H1 (cell line): ENCODE measurements at regions not wholly inside any gene's neighbourhood (a gene's known extent, or its start where the extent isn't known, plus 50 kb on each side); places are given as distances from the start of the nearest gene placed in this dataset.
"Not testable (repeated sequence)": the region's sequence is repeated elsewhere in the genome, so short reads cannot be mapped to it uniquely, and the experiment has no call there.

Experiments
- CTCF ChIA-PET: fragments of 300-600 bp; sonication (Branson Sonifier 250); formaldehyde crosslinking; loops from one replicate; lab custom pipeline; 2021; ENCODE audit not compliant: partially characterized antibody; lab: Charles Lee
- POLR2A ChIA-PET: fragments of 300-600 bp; sonication (Branson Sonifier 250); formaldehyde crosslinking; loops from one replicate; lab custom pipeline; 2021; ENCODE audit warnings: inconsistent platforms; ENCODE audit not compliant: partially characterized antibody; lab: Charles Lee
- DNase-seq, 2 experiments: peaks; one replicate each; pipeline versions ENCODE4 v3.0.0 to v3.0.0-alpha.2; 2010 to 2022; ENCODE audit warnings: low spot score in 2 of 2, low read depth in 1 of 2, mixed read lengths in 1 of 2
- FAIRE-seq: peaks from 2 replicates; lab custom pipeline; 2011; peaks lifted over from hg19 to GRCh38; lab: Jason Lieb, UNC
- H2AFZ ChIP-seq: 2 replicates; pipeline ENCODE4 v1.8.1; 2012; ENCODE audit warnings: low read length, inconsistent platforms
- H2AK5ac ChIP-seq: 2 replicates; pipeline ENCODE4 v1.6.1; 2013; ENCODE audit warnings: low read depth, low read length
- H2BK120ac ChIP-seq: replicated peaks from 2 replicates; pipeline ENCODE3; 2013; ENCODE audit warnings: low read depth, low read length, inconsistent platforms
- H2BK12ac ChIP-seq: 2 replicates; pipeline ENCODE4 v1.6.1; 2013; ENCODE audit warnings: low read depth, low read length
- H2BK15ac ChIP-seq: 2 replicates; pipeline ENCODE4 v1.6.1; 2013; ENCODE audit warnings: low read length
- H2BK20ac ChIP-seq: 2 replicates; pipeline ENCODE4 v1.6.1; 2013; ENCODE audit warnings: low read length
- H2BK5ac ChIP-seq: 2 replicates; pipeline ENCODE4 v1.6.1; 2013; ENCODE audit warnings: low read depth, low read length
- H3K14ac ChIP-seq: 2 replicates; pipeline ENCODE4 v1.6.1; 2013; ENCODE audit warnings: inconsistent platforms; ENCODE audit not compliant: insufficient read length
- H3K18ac ChIP-seq: 2 replicates; pipeline ENCODE4 v1.6.1; 2013; ENCODE audit warnings: low read length; ENCODE audit errors: extremely low read depth
- H3K23ac ChIP-seq: 2 replicates; pipeline ENCODE4 v1.6.1; 2013; ENCODE audit warnings: inconsistent platforms; ENCODE audit not compliant: insufficient read length
- H3K23me2 ChIP-seq: 2 replicates; pipeline ENCODE4 v1.6.1; 2013; ENCODE audit warnings: low read depth, low read length
- H3K27ac ChIP-seq: 2 replicates; pipeline ENCODE4 v1.6.1; 2011; ENCODE audit warnings: low read depth, low read length, inconsistent platforms
- H3K27me3 ChIP-seq, 4 experiments: replicated peaks in 1 of 4; 1 replicate in 1 of 4; 2 replicates in 3 of 4; pipeline versions ENCODE4 v1.6.1 to v1.8.1; 2011 to 2013; ENCODE audit warnings: low read length in 3 of 4, mild to moderate bottlenecking in 3 of 4, inconsistent platforms in 2 of 4, mixed read lengths in 2 of 4, moderate library complexity in 1 of 4; ENCODE audit not compliant: control insufficient read depth in 3 of 4, insufficient read depth in 3 of 4; ENCODE audit errors: extremely low read depth in 1 of 4
- H3K36me3 ChIP-seq, 4 experiments: 2 replicates each; pipeline versions ENCODE4 v1.6.1 to v1.8.1; 2011 to 2013; ENCODE audit warnings: mild to moderate bottlenecking in 4 of 4, low read length in 3 of 4, moderate library complexity in 2 of 4, control low read depth in 1 of 4, inconsistent platforms in 1 of 4; ENCODE audit not compliant: insufficient read depth in 4 of 4, control insufficient read depth in 2 of 4
- H3K4ac ChIP-seq: replicated peaks from 2 replicates; pipeline ENCODE3; 2013; ENCODE audit warnings: low read length, low read depth, mixed read lengths, inconsistent platforms; ENCODE audit not compliant: insufficient read length
- H3K4me1 ChIP-seq, 4 experiments: replicated peaks in 1 of 4; 1 replicate in 1 of 4; 2 replicates in 3 of 4; pipeline versions ENCODE4 v1.6.1 to v1.8.1; 2011 to 2013; ENCODE audit warnings: low read length in 3 of 4, inconsistent platforms in 2 of 4, mixed read lengths in 1 of 4; ENCODE audit not compliant: insufficient read depth in 4 of 4, control insufficient read depth in 3 of 4
- H3K4me2 ChIP-seq, 2 experiments: 2 replicates each; pipeline versions ENCODE4 v1.6.1 to v1.8.1; 2011 to 2013; ENCODE audit warnings: low read depth in 2 of 2, low read length in 2 of 2, control low read depth in 1 of 2, inconsistent platforms in 1 of 2, mild to moderate bottlenecking in 1 of 2; ENCODE audit not compliant: insufficient read depth in 1 of 2
- H3K4me3 ChIP-seq, 4 experiments: fragments of 200-600, 300-600 bp in 1 of 4; sonication (generic), shearing (Covaris generic), sonication (Bioruptor Twin) in 1 of 4; 2 replicates each; pipeline versions ENCODE4 v1.5.1 to v1.8.1; 2011 to 2016; ENCODE audit warnings: low read length in 4 of 4, low read depth in 3 of 4, control low read depth in 2 of 4, inconsistent platforms in 2 of 4, mild to moderate bottlenecking in 2 of 4, mixed read lengths in 1 of 4, moderate library complexity in 1 of 4; ENCODE audit not compliant: insufficient read depth in 2 of 4; ENCODE audit errors: extremely low read depth in 1 of 4
- H3K56ac ChIP-seq: replicated peaks from 2 replicates; pipeline ENCODE3; 2013; ENCODE audit warnings: low read depth, mild to moderate bottlenecking, mixed read lengths, low read length, inconsistent platforms; ENCODE audit not compliant: insufficient read length
- H3K79me1 ChIP-seq: 2 replicates; pipeline ENCODE4 v1.6.1; 2013; ENCODE audit warnings: low read depth, low read length, control low read depth
- H3K79me2 ChIP-seq, 2 experiments: 2 replicates each; pipeline versions ENCODE4 v1.6.1 to v1.8.1; 2012 to 2013; ENCODE audit warnings: low read length in 2 of 2, mild to moderate bottlenecking in 2 of 2, inconsistent platforms in 1 of 2; ENCODE audit not compliant: insufficient read depth in 2 of 2, control insufficient read depth in 1 of 2
- H3K9ac ChIP-seq, 4 experiments: replicated peaks in 1 of 4; 1 replicate in 1 of 4; 2 replicates in 3 of 4; pipeline versions ENCODE4 v1.6.1 to v1.8.1; 2011 to 2013; ENCODE audit warnings: low read depth in 3 of 4, low read length in 3 of 4, control low read depth in 2 of 4, mild to moderate bottlenecking in 2 of 4, moderate library complexity in 2 of 4, inconsistent platforms in 1 of 4; ENCODE audit errors: extremely low read depth in 1 of 4
- H3K9me3 ChIP-seq, 2 experiments: 2 replicates each; pipeline versions ENCODE4 v1.6.1 to v1.8.1; 2012 to 2013; ENCODE audit warnings: mild to moderate bottlenecking in 2 of 2, moderate library complexity in 2 of 2, control low read depth in 1 of 2, inconsistent platforms in 1 of 2, low read depth in 1 of 2, low read length in 1 of 2, mixed read lengths in 1 of 2; ENCODE audit not compliant: insufficient read depth in 2 of 2
- H4K20me1 ChIP-seq, 2 experiments: replicated peaks in 1 of 2; 2 replicates each; pipeline versions ENCODE3 to v1.8.1; 2011 to 2013; ENCODE audit warnings: inconsistent platforms in 2 of 2, low read length in 2 of 2, mild to moderate bottlenecking in 1 of 2; ENCODE audit not compliant: insufficient read depth in 2 of 2, control insufficient read depth in 1 of 2
- H4K5ac ChIP-seq: 2 replicates; pipeline ENCODE4 v1.6.1; 2013; ENCODE audit warnings: low read length, low read depth, mixed read lengths, inconsistent platforms; ENCODE audit not compliant: insufficient read length
- H4K8ac ChIP-seq: 2 replicates; pipeline ENCODE4 v1.8.0; 2013; ENCODE audit warnings: mild to moderate bottlenecking, moderate library complexity, low read length, inconsistent platforms; ENCODE audit not compliant: insufficient read depth; ENCODE audit errors: extremely low read depth
- H4K91ac ChIP-seq: replicated peaks from 2 replicates; pipeline ENCODE3; 2013; ENCODE audit warnings: low read length, mixed read lengths, inconsistent platforms; ENCODE audit not compliant: insufficient read length
- WGBS, 2 experiments: shearing (Covaris generic) in 1 of 2; methylation state at CpG; one replicate each; pipeline versions ENCODE4 v1.1.6 to v1.1.7; 2013 to 2015; ENCODE audit warnings: low lambda C conversion rate in 2 of 2, mixed read lengths in 2 of 2, inconsistent platforms in 1 of 2, low coverage in 1 of 2, missing lambda C conversion rate in 1 of 2; ENCODE audit not compliant: insufficient replicate concordance in 2 of 2, insufficient coverage in 1 of 2, insufficient read length in 1 of 2; ENCODE audit errors: extremely low coverage in 1 of 2, missing lambda C conversion rate in 1 of 2; 5-methylcytosine and 5-hydroxymethylcytosine counted together

DNA sequence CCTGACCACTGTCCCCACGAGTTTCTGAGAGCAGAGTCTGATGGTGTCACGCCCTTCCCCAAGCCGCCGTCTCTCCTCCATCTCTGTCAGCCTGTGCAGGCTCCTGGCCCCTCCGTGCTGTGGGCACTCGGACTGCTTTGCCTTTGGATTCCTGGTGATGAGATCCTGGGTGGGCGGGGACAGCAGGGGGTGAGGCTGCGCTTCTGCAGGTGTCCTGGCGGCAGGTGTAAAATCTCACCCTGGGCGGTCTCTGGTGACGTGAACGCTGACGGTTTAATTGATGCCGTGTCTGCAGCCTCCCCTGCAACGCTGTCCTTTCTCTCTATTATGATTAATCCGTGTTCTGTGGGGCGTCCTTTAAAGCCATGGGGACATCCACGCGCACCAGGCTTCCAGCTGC is 148.0 kb downstream of the LAT start:
- CTCF ChIA-PET, H3K4me3 ChIP-seq, H3K4me2 ChIP-seq, H2AK5ac ChIP-seq, POLR2A ChIA-PET, H2AFZ ChIP-seq, H2BK20ac ChIP-seq, H3K56ac ChIP-seq, H4K91ac ChIP-seq, H3K23me2 ChIP-seq, H2BK120ac ChIP-seq, H4K20me1 ChIP-seq, H3K4ac ChIP-seq, H3K36me3 ChIP-seq, H2BK15ac ChIP-seq, H2BK5ac ChIP-seq, H3K14ac ChIP-seq, H3K23ac ChIP-seq, H2BK12ac ChIP-seq, FAIRE-seq, H3K4me1 ChIP-seq, H4K8ac ChIP-seq, H3K79me1 ChIP-seq, H3K27ac ChIP-seq, H4K5ac ChIP-seq, H3K9ac ChIP-seq, H3K79me2 ChIP-seq, H3K27me3 ChIP-seq, H3K18ac ChIP-seq, H3K9me3 ChIP-seq, DNase-seq: not testable (repeated sequence)
- 87% methylated on average over 5 of the region's 19 CpGs; no CpG with 5 or more reads in 1 of the 2 experiments for WGBS, 2 experiments

DNA sequence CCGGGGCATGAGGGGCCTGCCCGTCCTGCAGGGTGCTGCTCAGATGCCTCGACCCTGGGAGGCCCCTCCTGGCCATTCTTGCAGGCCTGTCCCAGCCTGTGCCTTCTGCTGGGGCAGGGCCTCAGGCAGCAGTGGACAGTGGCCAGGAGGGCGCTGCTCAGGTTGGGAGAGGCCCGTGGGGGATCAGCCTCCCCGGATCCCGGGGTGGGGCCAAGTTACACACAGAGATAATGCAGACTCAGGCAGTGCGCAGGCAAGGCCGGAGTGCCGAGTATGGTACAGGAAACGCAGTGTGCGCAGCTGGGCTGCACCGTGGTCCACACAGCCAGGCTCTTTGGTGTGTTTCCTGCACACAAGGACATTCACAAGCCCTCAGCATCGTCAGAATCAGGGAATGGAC is 147.6 kb downstream of the LAT start:
- H3K79me2 ChIP-seq, H3K79me1 ChIP-seq, H3K23ac ChIP-seq, POLR2A ChIA-PET, H3K9me3 ChIP-seq, H2BK15ac ChIP-seq, H3K23me2 ChIP-seq, H2BK120ac ChIP-seq, H3K4me3 ChIP-seq, CTCF ChIA-PET, H4K91ac ChIP-seq, H3K4ac ChIP-seq, H3K36me3 ChIP-seq, H3K27ac ChIP-seq, H2AFZ ChIP-seq, FAIRE-seq, H3K14ac ChIP-seq, H2AK5ac ChIP-seq, H3K4me2 ChIP-seq, H4K8ac ChIP-seq, H3K9ac ChIP-seq, H3K4me1 ChIP-seq, H4K20me1 ChIP-seq, H2BK12ac ChIP-seq, H3K56ac ChIP-seq, H4K5ac ChIP-seq, DNase-seq, H3K18ac ChIP-seq, H2BK20ac ChIP-seq, H3K27me3 ChIP-seq, H2BK5ac ChIP-seq: not testable (repeated sequence)
- 91% methylated on average over 11 of the region's 14 CpGs; no CpG with 5 or more reads in 1 of the 2 experiments for WGBS, 2 experiments
